ENCODE measurements at regions not wholly inside any gene's neighbourhood (a gene's known extent, or its start where the extent isn't known, plus 50 kb on each side); places are given as distances from the start of the nearest gene placed in this dataset.

- no peak for DNase-seq
Measured at GRCh38 chr7:26489906-26490639, 198.4 kb downstream of the SNX10 start.

GRCh38 chr7:26490640-26491624 is 199.3 kb downstream of the SNX10 start:
- DNase-seq, result no peak

GRCh38 chr7:26492816-26493215 is 201.2 kb downstream of the SNX10 start:
- DNase-seq, result no peak

DNA sequence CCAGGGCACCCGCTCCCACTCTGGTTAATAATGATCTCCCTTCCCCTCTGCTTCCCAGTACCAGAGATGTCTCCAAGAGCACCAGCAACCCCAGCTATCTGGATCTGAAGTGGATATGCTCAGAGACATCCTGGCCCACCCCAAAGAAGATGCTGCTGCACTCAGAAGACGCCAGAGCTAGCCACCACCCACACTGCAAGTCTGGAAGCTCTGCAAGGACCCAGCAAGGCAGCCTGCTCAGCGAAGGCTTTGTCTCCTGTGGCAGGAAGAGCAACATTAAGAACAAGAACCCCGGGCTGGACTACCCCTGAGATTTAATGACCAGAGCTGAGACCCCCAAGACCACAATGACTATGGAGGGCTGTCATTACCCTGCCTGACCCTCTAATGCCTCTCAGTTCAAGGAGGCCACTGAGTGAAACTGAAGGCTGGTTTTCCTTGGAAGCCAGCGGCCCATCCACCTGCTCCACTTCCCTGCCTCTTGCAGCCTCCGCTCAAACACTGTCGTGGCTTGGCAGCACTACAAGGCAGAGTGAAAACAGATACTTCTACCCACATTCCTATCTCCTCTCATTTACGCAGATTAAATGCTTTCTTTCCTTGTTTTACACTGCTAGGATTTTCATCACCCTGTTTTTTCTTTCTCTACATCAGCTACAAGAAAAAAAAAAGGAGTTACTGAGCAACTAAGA is 202.2 kb downstream of the SNX10 start:
- DNase-seq, result no peak

DNA sequence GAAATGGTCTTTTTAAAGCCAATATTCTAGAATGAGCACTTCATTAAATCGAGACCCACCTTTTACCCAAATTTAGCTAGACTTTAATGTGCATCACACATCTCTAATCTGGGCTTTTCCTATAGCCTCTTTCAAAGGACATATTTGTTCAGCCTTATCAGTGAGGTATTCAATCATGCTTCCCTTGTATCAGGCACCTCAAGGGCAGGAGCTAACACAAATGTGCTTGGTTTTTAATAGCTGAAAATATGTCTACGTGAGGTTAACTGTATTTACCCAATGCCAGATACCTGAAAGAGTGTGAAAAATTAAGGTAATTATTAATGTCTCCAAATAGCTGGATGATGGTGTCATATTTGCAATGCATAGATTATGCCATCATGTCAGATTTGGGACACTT is 203.9 kb downstream of the SNX10 start:
- DNase-seq, result no peak

DNA sequence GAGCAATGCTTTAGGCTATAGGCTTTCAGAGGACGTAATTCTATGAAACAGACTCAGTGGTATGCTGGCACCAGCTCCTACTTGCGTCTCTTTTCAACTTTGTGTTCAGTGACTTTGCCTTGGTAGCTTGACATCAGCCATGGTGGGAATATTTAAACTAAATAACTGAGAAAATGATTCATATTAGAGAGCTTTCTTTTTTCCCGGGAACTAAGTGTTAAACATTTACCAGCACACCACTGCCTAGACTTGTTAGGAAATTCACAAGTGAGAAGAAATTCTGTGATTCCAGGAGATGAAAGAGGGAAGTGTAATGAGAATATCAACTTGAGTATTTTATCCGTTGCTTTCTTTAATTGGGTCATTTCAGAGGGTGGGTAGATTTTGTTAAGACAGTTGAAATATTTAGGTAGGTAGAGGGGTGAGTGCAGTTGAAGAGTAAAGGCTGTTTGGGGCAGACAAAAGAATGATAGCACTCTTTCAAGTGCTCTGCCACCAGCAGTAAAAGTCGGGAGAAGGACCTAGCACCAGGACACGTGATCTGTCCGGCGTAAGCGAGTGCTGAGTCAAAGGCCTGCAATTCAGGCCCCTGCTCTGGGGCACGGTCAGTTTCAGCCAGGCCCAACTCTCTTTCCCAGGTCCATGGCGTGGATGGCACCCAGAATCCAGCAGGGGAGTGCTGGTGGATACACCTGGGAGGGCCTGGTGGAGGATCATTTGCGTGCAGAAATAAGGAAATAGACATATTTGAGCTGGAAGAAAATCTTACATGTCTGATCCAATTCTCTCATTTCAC is 206.3 kb downstream of the SNX10 start:
- no peak for DNase-seq

DNA sequence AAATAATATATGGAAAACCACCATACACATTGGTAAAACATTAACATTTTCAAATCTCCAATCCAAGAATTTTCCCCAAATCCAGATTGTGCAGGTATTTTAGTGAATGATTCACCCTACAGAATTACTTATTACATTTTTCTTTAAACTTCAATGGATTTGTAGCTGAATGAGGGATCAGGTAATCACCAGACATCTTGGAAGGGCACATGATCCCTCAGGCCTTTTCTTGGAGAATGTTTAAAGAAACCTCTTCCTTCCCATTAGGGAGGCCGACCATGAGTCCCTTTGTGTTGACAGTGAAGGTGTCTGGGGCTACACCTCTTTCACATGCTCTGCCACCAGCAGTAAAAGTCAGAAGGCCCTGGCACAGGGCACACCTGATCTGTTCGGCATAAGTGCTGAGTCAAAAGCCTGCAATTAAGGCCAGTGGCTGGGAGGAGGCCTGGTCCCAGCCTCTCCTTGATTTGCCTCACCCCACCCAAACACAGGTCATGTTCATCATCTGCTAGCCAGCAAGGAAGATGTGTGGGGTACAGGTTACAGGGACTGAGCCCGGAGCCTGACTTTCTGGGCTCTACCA is 207.7 kb downstream of the SNX10 start:
- DNase-seq, result no peak

GRCh38 chr7:26500749-26501352 is 209.2 kb downstream of the SNX10 start:
- DNase-seq, result peak; percentile 76

GRCh38 chr7:26504411-26505120 is 212.9 kb downstream of the SNX10 start:
- DNase-seq, result peak; percentile 55

GRCh38 chr7:26506196-26506595 is 214.5 kb downstream of the SNX10 start:
- no peak for DNase-seq

DNA sequence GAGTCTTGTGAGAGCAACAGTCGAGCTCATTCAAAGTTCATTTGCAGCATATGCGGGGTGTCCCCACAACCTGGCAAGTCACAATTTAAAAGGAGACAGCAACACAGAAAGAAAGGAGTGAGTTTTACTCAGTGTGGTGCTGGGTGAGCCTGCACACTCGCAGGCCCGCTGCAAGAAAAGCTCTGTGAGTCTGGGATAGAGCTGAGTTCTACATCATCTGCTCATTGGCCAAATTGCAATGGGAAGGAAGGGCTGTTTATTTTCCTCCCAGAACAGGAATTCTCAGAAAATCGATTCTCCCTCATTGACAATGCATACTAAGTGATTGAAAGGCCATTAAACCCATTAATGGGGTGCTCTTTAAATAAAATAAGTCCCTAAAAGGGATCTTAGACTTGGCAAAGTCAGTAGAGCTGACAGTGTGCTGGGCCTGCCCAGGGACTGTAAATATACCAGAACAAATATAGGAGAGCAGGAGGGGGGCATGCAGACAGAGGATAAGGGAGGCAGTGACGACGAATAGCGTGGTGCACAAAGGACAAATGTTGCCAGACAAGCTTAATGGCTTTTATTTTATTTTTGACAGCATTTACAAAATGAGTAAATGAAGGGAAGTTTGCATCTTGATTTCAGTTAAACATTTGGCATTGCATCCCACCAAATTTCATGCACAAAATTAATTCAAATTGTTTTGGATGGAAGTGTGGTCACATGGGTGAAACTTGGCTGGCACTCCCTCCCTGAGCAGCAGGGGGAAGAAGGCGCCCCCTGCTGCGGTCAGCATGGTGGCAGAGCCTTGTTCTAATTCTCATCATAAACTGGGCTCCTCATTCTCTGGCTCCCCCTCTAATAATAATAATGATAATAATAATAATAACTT is 215.7 kb downstream of the SNX10 start:
- DNase-seq, result no peak

GRCh38 chr7:26508481-26508880 is 216.8 kb downstream of the SNX10 start:
- DNase-seq, result no peak

DNA sequence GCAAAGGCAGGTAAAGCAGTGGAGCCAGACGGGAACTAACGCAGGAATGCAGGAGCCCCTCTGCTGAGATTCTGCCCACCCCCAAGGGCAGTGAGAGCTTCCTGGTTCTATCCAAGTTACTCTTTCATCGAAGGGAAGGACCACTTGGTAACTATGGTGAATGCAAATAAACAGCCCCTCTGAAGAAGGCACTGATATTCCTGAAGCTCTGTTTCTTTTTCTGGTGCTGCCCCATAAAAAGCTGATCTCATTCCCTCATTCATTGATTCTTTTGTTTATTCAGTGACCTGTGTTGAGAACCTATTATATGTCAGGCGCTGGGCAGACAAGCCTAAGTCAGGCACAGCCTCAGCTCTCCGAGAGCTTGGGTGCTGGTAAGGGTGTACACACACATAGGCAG is 217.3 kb downstream of the SNX10 start:
- DNase-seq, result no peak

- no peak for DNase-seq
Measured at GRCh38 chr7:26510231-26510957, 218.7 kb downstream of the SNX10 start.

DNA sequence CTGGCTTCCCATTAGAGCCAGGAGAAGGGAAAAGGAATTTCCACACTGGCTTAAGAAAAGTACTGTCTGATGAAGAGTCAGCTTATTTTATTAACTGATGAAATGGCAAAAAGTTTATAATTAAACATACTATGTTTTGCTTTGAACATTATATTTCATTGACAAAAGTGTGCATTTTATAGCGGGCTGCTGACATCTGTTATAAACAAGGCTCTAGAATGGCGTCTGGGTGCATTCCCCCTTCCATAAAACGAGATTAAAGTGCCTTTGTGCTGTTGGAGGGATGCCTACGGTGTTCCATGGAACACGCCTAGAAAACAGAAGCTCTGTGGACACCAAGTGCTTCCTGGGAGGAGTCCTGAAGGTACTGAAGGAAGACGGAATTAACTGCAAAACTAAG is 220.2 kb downstream of the SNX10 start:
- no peak for DNase-seq

GRCh38 chr7:26512737-26513136 is 221.1 kb downstream of the SNX10 start:
- no peak for DNase-seq

DNA sequence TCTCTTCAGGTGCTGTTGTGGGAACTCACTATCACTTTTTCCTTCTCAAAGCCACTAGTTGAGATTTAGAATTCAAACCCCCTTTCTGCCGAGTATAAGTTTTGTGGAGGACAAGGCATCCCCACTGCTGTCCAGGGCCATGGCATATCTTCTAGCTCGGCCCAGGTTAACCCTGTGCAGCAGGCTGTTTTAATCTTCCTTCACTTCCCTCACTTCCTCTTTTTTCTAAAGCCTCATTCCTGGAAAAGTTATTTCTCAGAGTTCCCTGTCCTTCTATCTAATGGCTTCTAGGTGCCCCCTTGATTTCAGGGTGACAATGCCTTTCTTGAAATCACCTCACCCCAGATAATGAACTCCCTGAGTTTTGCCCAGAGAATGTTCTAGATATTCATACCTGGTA is 222.3 kb downstream of the SNX10 start:
- no peak for DNase-seq

- no peak for DNase-seq
Measured at GRCh38 chr7:26514633-26515032, 223.0 kb downstream of the SNX10 start.

DNA sequence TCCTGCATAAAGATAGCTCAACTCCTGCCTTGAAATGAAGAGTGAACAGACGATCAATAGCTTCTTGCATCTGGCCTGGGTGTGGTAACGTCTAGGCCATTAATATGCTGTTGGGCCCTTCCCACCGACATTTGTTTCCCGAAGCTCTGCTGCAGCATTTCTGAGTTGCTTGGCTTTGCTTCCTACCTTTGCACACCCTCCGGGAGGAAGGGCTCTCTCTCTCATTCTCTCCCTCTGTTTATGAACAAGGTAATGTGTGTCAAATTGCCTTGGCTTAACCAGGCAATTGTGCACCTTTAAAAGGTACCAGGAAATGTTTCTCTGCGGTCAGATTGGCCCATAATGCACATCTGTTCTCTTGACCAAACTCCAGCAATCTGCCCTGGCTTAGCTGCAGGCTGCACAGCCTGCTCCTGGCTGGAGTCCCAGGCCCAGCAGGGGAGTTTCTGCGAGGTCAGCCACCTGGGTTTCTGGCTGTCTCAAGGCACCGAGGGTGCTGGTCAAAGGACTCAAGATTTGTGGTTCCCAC is 223.7 kb downstream of the SNX10 start:
- no peak for DNase-seq

Data from hematopoietic multipotent progenitor cell treated with erythropoietin and hydrocortisone succinate and interleukin-3 and kit ligand, for 6 days (in vitro differentiated cells).